ENCODE measurements at regions not wholly inside any gene's neighbourhood (a gene's known extent, or its start where the extent isn't known, plus 50 kb on each side); places are given as distances from the start of the nearest gene placed in this dataset.

DNA sequence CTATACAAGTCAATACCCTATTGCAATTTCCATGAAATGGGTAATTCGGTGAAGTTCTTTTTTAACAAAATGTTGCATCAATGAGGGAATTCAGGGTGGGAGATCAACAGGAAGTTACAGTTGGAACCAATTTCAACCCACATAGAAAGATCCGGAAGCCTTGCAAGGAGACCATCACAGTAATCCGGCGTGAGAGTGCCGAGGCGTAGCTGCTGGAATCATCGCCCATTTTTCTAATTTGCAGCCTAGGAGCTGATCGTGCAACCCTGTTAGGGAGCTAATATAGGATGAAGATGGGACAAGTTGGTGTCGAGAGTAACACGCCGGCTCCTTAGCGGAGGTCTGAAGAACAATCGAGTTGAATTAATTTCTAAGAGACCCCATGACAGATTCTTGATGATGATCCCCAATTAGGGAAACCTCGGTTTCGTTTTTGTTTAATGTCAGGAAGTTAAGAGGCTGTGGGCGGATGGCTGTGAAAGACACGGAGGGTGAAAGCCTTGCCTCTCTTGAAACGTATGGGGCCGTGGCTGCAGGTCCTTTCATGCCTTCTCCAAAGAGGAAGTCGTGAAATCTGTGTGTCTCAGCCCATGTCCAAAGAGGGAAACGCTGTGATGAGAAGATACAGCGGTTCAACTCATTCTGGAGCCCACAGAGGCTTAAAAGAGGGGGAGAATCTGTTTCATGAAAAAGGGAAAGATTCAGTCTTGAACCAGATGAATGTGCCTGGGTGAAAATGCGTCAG lies 51.2 kb upstream of the CARD11 start:
- DNase-seq (ENCODE audit: low spot score in 2 of 2): peak in 1 of 2 donors; percentile 21
- peaks cover 0 to 6% (median 0%) of the 10 kb centered on the region in 4 donors for H3K9me3 ChIP-seq
- WGBS, 2 donors: 73 to 75% methylated on average over 23 of the region's 23 CpGs
- no peaks in the 10 kb centered on the region for H3K4me1 ChIP-seq
- H3K36me3 ChIP-seq: no peaks in the 10 kb centered on the region
- TF ChIP-seq POLR2A (IDR thresholded peaks at IDR 0.05) (no peak), EP300 (IDR thresholded peaks at IDR 0.05) (no peak)
- TF ChIP-seq, protein P1, sequence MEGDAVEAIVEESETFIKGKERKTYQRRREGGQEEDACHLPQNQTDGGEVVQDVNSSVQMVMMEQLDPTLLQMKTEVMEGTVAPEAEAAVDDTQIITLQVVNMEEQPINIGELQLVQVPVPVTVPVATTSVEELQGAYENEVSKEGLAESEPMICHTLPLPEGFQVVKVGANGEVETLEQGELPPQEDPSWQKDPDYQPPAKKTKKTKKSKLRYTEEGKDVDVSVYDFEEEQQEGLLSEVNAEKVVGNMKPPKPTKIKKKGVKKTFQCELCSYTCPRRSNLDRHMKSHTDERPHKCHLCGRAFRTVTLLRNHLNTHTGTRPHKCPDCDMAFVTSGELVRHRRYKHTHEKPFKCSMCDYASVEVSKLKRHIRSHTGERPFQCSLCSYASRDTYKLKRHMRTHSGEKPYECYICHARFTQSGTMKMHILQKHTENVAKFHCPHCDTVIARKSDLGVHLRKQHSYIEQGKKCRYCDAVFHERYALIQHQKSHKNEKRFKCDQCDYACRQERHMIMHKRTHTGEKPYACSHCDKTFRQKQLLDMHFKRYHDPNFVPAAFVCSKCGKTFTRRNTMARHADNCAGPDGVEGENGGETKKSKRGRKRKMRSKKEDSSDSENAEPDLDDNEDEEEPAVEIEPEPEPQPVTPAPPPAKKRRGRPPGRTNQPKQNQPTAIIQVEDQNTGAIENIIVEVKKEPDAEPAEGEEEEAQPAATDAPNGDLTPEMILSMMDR (IDR thresholded peaks at IDR 0.05): no peak
- peak overlapping the region in 1 of 4 donors; percentile 22 for H3K4me3 ChIP-seq
- peak overlapping the region in 3 of 4 donors; percentile 38 to 61 (median 61) for H3K27ac ChIP-seq
- no peaks in the 10 kb centered on the region for H3K27me3 ChIP-seq

DNA sequence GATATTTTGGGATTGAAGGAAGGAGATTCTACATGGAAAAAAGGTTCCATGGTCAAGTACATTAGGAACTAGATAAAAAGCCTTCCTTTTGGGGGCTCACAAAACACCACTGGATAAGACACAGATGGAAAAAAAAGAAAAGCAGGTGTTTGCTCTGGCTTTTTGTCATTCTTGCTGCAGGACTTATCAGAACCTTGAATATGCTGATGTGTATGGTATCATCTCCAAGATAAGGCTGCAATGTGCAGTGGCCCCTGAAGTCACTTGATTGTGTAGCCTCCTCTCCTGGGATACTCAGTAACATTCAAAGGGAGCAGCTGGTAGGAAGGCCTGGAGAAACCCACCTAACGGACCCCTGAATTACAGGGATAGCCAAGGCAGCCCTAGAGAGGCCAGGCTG lies 54.1 kb upstream of the CARD11 start:
- no peaks in the 10 kb centered on the region for H3K27me3 ChIP-seq
- DNase-seq (ENCODE audit: low spot score in 2 of 2): no peak
- H3K4me1 ChIP-seq: no peaks in the 10 kb centered on the region
- WGBS, 2 donors: 69 to 79% methylated on average over 1 of the region's 1 CpG
- H3K4me3 ChIP-seq: no peak overlapping the region
- TF ChIP-seq EP300 (IDR thresholded peaks at IDR 0.05): no peak
- no peak for TF ChIP-seq POLR2A (IDR thresholded peaks at IDR 0.05)
- TF ChIP-seq, protein P1 (IDR thresholded peaks at IDR 0.05): no peak
- H3K36me3 ChIP-seq: no peaks in the 10 kb centered on the region
- H3K9me3 ChIP-seq: peaks cover 0 to 14% (median 0%) of the 10 kb centered on the region in 4 donors
- H3K27ac ChIP-seq: no peak overlapping the region

DNA sequence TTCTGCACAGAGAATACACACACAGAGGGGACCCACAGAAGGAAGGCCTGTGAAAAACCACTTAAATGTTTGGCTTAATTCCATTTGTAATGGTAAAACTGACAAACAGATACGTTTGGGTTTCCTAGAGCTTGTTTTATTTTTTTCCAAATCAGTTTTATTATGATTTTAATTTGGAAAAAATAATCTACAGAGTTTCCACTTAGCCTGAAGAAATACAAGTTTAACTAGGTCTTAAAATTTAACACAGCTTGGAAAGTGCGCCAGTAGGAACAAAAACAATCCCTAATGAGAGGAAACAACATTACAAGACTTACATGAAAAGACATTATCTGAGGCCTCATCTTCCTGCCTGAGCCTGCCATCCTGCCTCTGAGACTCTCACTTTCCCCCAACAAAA lies 58.5 kb upstream of the CARD11 start:
- no peaks in the 10 kb centered on the region for H3K36me3 ChIP-seq
- H3K4me3 ChIP-seq: no peak overlapping the region
- H3K27me3 ChIP-seq: no peaks in the 10 kb centered on the region
- 41 to 42% methylated on average over 2 of the region's 2 CpGs for WGBS, 2 donors
- H3K27ac ChIP-seq: no peak overlapping the region
- DNase-seq (ENCODE audit: low spot score in 2 of 2): no peak
- H3K9me3 ChIP-seq: peaks cover 0 to 33% (median 0%) of the 10 kb centered on the region in 4 donors
- no peak for TF ChIP-seq EP300 (IDR thresholded peaks at IDR 0.05)
- TF ChIP-seq, protein P1 (IDR thresholded peaks at IDR 0.05): no peak
- no peak for TF ChIP-seq POLR2A (IDR thresholded peaks at IDR 0.05)
- no peaks in the 10 kb centered on the region for H3K4me1 ChIP-seq

DNA sequence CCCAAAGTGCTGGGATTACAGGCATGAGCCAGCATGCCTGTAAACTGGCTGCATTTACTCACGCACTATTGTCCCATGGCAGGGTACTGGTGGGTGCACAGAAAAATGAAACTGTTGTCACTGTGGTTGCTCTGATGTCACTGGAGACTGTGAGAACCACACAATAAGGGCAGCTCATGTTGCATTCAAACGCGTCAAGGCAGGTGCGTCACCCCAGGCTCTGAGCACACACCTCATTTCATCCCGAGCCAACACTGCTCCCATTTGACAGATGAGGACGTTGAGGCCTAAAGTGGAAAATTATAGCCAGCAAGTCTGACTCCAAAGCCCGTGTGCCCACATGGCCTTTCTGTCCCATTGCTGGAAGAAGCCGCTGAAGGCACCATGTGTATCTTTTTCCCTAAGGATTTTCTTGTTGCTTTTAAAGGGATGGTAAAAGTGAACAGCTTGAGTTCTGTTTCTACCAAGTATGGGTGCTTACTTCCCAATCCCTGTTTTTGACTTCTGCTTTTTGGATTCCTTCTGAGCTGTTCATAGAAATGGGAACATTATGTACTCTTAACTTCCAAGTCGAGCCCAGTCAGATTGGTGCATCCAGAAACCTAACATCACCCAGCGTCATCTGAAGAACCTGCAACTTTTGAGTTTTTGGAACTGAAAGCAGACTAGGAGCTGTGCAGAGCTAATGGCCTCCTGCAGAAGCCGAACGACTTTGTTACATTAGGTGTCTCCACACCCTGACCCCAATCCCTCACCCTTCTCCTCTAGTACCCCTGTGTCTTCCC lies 60.1 kb upstream of the CARD11 start:
- Histone ChIP-seq H3K4me1 (no peaks in the 10 kb centered on the region), H3K27ac (peak overlapping the region in 2 of 4 donors; percentile 36 to 43)

More for the DNA sequence above, 60.1 kb upstream of the CARD11 start:
- no peak for TF ChIP-seq POLR2A (IDR thresholded peaks at IDR 0.05)
- peak in 1 of 2 donors; percentile 40 for TF ChIP-seq EP300 (IDR thresholded peaks at IDR 0.05)
- TF ChIP-seq, protein P1 (IDR thresholded peaks at IDR 0.05): no peak
- 89 to 90% methylated on average over 12 of the region's 12 CpGs for WGBS, 2 donors
- H3K27me3 ChIP-seq: no peaks in the 10 kb centered on the region
- H3K9me3 ChIP-seq: peaks cover 0 to 45% (median 0%) of the 10 kb centered on the region in 4 donors
- H3K36me3 ChIP-seq: no peaks in the 10 kb centered on the region
- no peak overlapping the region for H3K4me3 ChIP-seq
- peak in 1 of 2 donors; percentile 13 for DNase-seq (ENCODE audit: low spot score in 2 of 2)
